ENCODE measurements at regions not wholly inside any gene's neighbourhood (a gene's known extent, or its start where the extent isn't known, plus 50 kb on each side); places are given as distances from the start of the nearest gene placed in this dataset.

- H3K27ac ChIP-seq: no peak overlapping the region
Measured at GRCh38 chr7:84339306-84339705, 144.7 kb upstream of the SEMA3A start.

GRCh38 chr7:84337429-84337828 lies 142.8 kb upstream of the SEMA3A start:
- Histone ChIP-seq H3K27ac (no peak overlapping the region), H3K79me2 (no peaks in the 10 kb centered on the region), H3K4me2 (ENCODE audit: low read length) (no peak overlapping the region), H3K27me3 (ENCODE audit: control insufficient read depth, insufficient read depth, low read length) (no peaks in the 10 kb centered on the region), H3K9ac (no peak overlapping the region), H3K4me3 (ENCODE audit: low read depth, low read length) (no peak overlapping the region), H2AFZ (no peak overlapping the region), H3K36me3 (ENCODE audit: control insufficient read depth, insufficient read depth, low read length) (no peaks in the 10 kb centered on the region), H3K9me3 (ENCODE audit: control insufficient read depth, low read length) (no peaks in the 10 kb centered on the region), H3K4me1 (no peaks in the 10 kb centered on the region)
- no peak for TF ChIP-seq CTCF (IDR thresholded peaks at IDR 0.05)

More at GRCh38 chr7:84339306-84339705, 144.7 kb upstream of the SEMA3A start:
- H3K9ac ChIP-seq: no peak overlapping the region
- no peaks in the 10 kb centered on the region for H3K27me3 ChIP-seq (ENCODE audit: control insufficient read depth, insufficient read depth, low read length)
- H3K36me3 ChIP-seq (ENCODE audit: control insufficient read depth, insufficient read depth, low read length): no peaks in the 10 kb centered on the region
- no peaks in the 10 kb centered on the region for H3K9me3 ChIP-seq (ENCODE audit: control insufficient read depth, low read length)
- no peaks in the 10 kb centered on the region for H3K79me2 ChIP-seq
- H2AFZ ChIP-seq: no peak overlapping the region
- TF ChIP-seq CTCF (IDR thresholded peaks at IDR 0.05): no peak
- H3K4me2 ChIP-seq (ENCODE audit: low read length): no peak overlapping the region
- H3K4me1 ChIP-seq: no peaks in the 10 kb centered on the region
- no peak overlapping the region for H3K4me3 ChIP-seq (ENCODE audit: low read depth, low read length)

- no peaks in the 10 kb centered on the region for H3K9me3 ChIP-seq (ENCODE audit: control insufficient read depth, low read length)
- H3K36me3 ChIP-seq (ENCODE audit: control insufficient read depth, insufficient read depth, low read length): no peaks in the 10 kb centered on the region
- no peak for TF ChIP-seq CTCF (IDR thresholded peaks at IDR 0.05)
- H3K9ac ChIP-seq: no peak overlapping the region
- H3K4me3 ChIP-seq (ENCODE audit: low read depth, low read length): no peak overlapping the region
- no peak overlapping the region for H3K27ac ChIP-seq
- H3K27me3 ChIP-seq (ENCODE audit: control insufficient read depth, insufficient read depth, low read length): no peaks in the 10 kb centered on the region
- no peak overlapping the region for H3K4me2 ChIP-seq (ENCODE audit: low read length)
- H3K4me1 ChIP-seq: no peaks in the 10 kb centered on the region
- H3K79me2 ChIP-seq: no peaks in the 10 kb centered on the region
- H2AFZ ChIP-seq: no peak overlapping the region
Measured at GRCh38 chr7:84336766-84337165, 142.2 kb upstream of the SEMA3A start.

GRCh38 chr7:84336303-84336702 lies 141.7 kb upstream of the SEMA3A start:
- no peak overlapping the region for H3K4me2 ChIP-seq (ENCODE audit: low read length)

More at GRCh38 chr7:84336303-84336702, 141.7 kb upstream of the SEMA3A start:
- Histone ChIP-seq H3K4me1 (no peaks in the 10 kb centered on the region), H3K27ac (no peak overlapping the region), H2AFZ (no peak overlapping the region), H3K79me2 (no peaks in the 10 kb centered on the region), H3K9ac (no peak overlapping the region), H3K4me3 (ENCODE audit: low read depth, low read length) (no peak overlapping the region), H3K27me3 (ENCODE audit: control insufficient read depth, insufficient read depth, low read length) (no peaks in the 10 kb centered on the region), H3K9me3 (ENCODE audit: control insufficient read depth, low read length) (no peaks in the 10 kb centered on the region), H3K36me3 (ENCODE audit: control insufficient read depth, insufficient read depth, low read length) (no peaks in the 10 kb centered on the region)
- TF ChIP-seq CTCF (IDR thresholded peaks at IDR 0.05): no peak

Measured in parathyroid adenoma (tissue), 2 donors.